GM21737 (cell line): ENCODE measurements at regions not wholly inside any gene's neighbourhood (a gene's known extent, or its start where the extent isn't known, plus 50 kb on each side); places are given as distances from the start of the nearest gene placed in this dataset.
"Not testable (repeated sequence)": the region's sequence is repeated elsewhere in the genome, so short reads cannot be mapped to it uniquely, and the experiment has no call there.

Source experiments
- ATAC-seq: cut with Tn5 transposase; IDR thresholded peaks from one replicate; pipeline ENCODE4 v1.9.1; 2021; ENCODE audit warnings: mild to moderate bottlenecking, moderate library complexity; ENCODE audit not compliant: unreplicated experiment

GRCh38 chr13:103953859-103954258 lies 887.6 kb upstream of the SLC10A2 start:
- ATAC-seq = no peak

GRCh38 chr13:103952183-103952582 lies 886.0 kb upstream of the SLC10A2 start:
- ATAC-seq = no peak

GRCh38 chr13:103948426-103948825 lies 882.2 kb upstream of the SLC10A2 start:
- ATAC-seq = no peak

GRCh38 chr13:103945836-103946235 lies 879.6 kb upstream of the SLC10A2 start:
- no peak for ATAC-seq

- ATAC-seq = no peak
Measured at GRCh38 chr13:103941506-103942140, 875.4 kb upstream of the SLC10A2 start.

GRCh38 chr13:103935117-103935516 lies 868.9 kb upstream of the SLC10A2 start:
- no peak for ATAC-seq

- no peak for ATAC-seq
Measured at GRCh38 chr13:103931885-103932284, 865.7 kb upstream of the SLC10A2 start.

- ATAC-seq = no peak
Measured at GRCh38 chr13:103931331-103931845, 865.2 kb upstream of the SLC10A2 start.

GRCh38 chr13:103926118-103926517 lies 859.9 kb upstream of the SLC10A2 start:
- no peak for ATAC-seq

GRCh38 chr13:103908911-103909310 lies 842.7 kb upstream of the SLC10A2 start:
- no peak for ATAC-seq

- ATAC-seq = no peak
Measured at GRCh38 chr13:103908274-103908673, 842.1 kb upstream of the SLC10A2 start.

- ATAC-seq = no peak
Measured at GRCh38 chr13:103903790-103904189, 837.6 kb upstream of the SLC10A2 start.

GRCh38 chr13:103898481-103898880 lies 832.3 kb upstream of the SLC10A2 start:
- ATAC-seq = no peak

GRCh38 chr13:103895835-103896531 lies 829.8 kb upstream of the SLC10A2 start:
- ATAC-seq = no peak

- no peak for ATAC-seq
Measured at GRCh38 chr13:103894626-103895025, 828.4 kb upstream of the SLC10A2 start.

- ATAC-seq = no peak
Measured at GRCh38 chr13:103884101-103884723, 818.0 kb upstream of the SLC10A2 start.

GRCh38 chr13:103883698-103884097 lies 817.5 kb upstream of the SLC10A2 start:
- ATAC-seq = no peak

- no peak for ATAC-seq
Measured at GRCh38 chr13:103883164-103883563, 816.9 kb upstream of the SLC10A2 start.

- not testable (repeated sequence) for ATAC-seq
Measured at GRCh38 chr13:103880146-103880545, 813.9 kb upstream of the SLC10A2 start.

GRCh38 chr13:103878891-103879605 lies 812.8 kb upstream of the SLC10A2 start:
- no peak for ATAC-seq

- no peak for ATAC-seq
Measured at GRCh38 chr13:103876571-103876970, 810.4 kb upstream of the SLC10A2 start.
